ENCODE measurements at regions not wholly inside any gene's neighbourhood (a gene's known extent, or its start where the extent isn't known, plus 50 kb on each side); places are given as distances from the start of the nearest gene placed in this dataset.

- ATAC-seq (no peak), DNase-seq (ENCODE audit: low spot score) (no peak)
- Mint-ChIP-seq H3K36me3 (peaks cover 12% of the 10 kb centered on the region), H3K27ac (no peak overlapping the region), H3K4me1 (no peaks in the 10 kb centered on the region), H3K9me3 (peaks cover 18% of the 10 kb centered on the region), H3K4me3 (no peak overlapping the region), H3K27me3 (ENCODE audit: low read depth) (peaks cover 3% of the 10 kb centered on the region; the same call in 1 of the 2 replicates)
- CTCF ChIA-PET: no interaction called here
- POLR2A ChIA-PET: no interaction called here
- TF ChIP-seq CBFB (CRISPR knock-in tag; IDR thresholded peaks at IDR 0.05; ENCODE audit: low read depth) (no peak), ZNF263 (CRISPR knock-in tag; IDR thresholded peaks at IDR 0.05; ENCODE audit: low read depth) (no peak), SMAD3 (CRISPR knock-in tag; IDR thresholded peaks at IDR 0.05; ENCODE audit: borderline replicate concordance) (no peak), USF2 (CRISPR knock-in tag; IDR thresholded peaks at IDR 0.05) (no peak), ATF2 (CRISPR knock-in tag; IDR thresholded peaks at IDR 0.05; ENCODE audit: borderline replicate concordance, low read depth) (no peak), ZNF671 (CRISPR knock-in tag; IDR thresholded peaks at IDR 0.05) (no peak), ZSCAN18 (CRISPR knock-in tag; IDR thresholded peaks at IDR 0.05) (no peak), GABPB1 (CRISPR knock-in tag; IDR thresholded peaks at IDR 0.05) (no peak), MXD4 (CRISPR knock-in tag; IDR thresholded peaks at IDR 0.05; ENCODE audit: borderline replicate concordance) (no peak), ZNF396 (CRISPR knock-in tag; IDR thresholded peaks at IDR 0.05; ENCODE audit: borderline replicate concordance) (no peak), SMAD4 (CRISPR knock-in tag; IDR thresholded peaks at IDR 0.05) (no peak), TEAD4 (CRISPR knock-in tag; IDR thresholded peaks at IDR 0.05) (no peak), RELA (CRISPR knock-in tag; IDR thresholded peaks at IDR 0.05; ENCODE audit: borderline replicate concordance) (no peak), ESRRA (CRISPR knock-in tag; IDR thresholded peaks at IDR 0.05; ENCODE audit: borderline replicate concordance) (no peak), PRRX2 (CRISPR knock-in tag; IDR thresholded peaks at IDR 0.05) (no peak), ZNF425 (CRISPR knock-in tag; conservative IDR thresholded peaks at IDR 0.05) (no peak), ZNF232 (CRISPR knock-in tag; IDR thresholded peaks at IDR 0.05) (no peak), ATF3 (CRISPR knock-in tag; conservative IDR thresholded peaks at IDR 0.05) (no peak)
These were observed 82.9 kb downstream of the NRN1 start for GRCh38 chr6:5923840-5924239.

- H3K4me1 Mint-ChIP-seq: no peaks in the 10 kb centered on the region
- H3K4me3 Mint-ChIP-seq: no peak overlapping the region
- CTCF ChIA-PET: no interaction called here
- POLR2A ChIA-PET: no interaction called here
- no peak overlapping the region for H3K27ac Mint-ChIP-seq
- no peak for ATAC-seq
- H3K9me3 Mint-ChIP-seq: peaks cover 18% of the 10 kb centered on the region
- H3K27me3 Mint-ChIP-seq (ENCODE audit: low read depth): peaks cover 3% of the 10 kb centered on the region; the same call in 1 of the 2 replicates
- DNase-seq (ENCODE audit: low spot score): no peak
- H3K36me3 Mint-ChIP-seq: peaks cover 12% of the 10 kb centered on the region
- TF ChIP-seq HMGA2 (CRISPR knock-in tag; IDR thresholded peaks at IDR 0.05) (no peak), ZNF532 (CRISPR knock-in tag; IDR thresholded peaks at IDR 0.05; ENCODE audit: borderline replicate concordance) (no peak), MLX (CRISPR knock-in tag; IDR thresholded peaks at IDR 0.05) (no peak), ATF6 (CRISPR knock-in tag; IDR thresholded peaks at IDR 0.05) (no peak), JUN (CRISPR knock-in tag; IDR thresholded peaks at IDR 0.05) (no peak), JAZF1 (CRISPR knock-in tag; IDR thresholded peaks at IDR 0.05) (no peak)
These were observed 84.5 kb downstream of the NRN1 start for GRCh38 chr6:5922230-5922629.

Measured in WTC11 (cell line).